Putamen (tissue), 1 donor: ENCODE measurements at regions not wholly inside any gene's neighbourhood (a gene's known extent, or its start where the extent isn't known, plus 50 kb on each side); places are given as distances from the start of the nearest gene placed in this dataset.
"Not testable (repeated sequence)": the region's sequence is repeated elsewhere in the genome, so short reads cannot be mapped to it uniquely, and the experiment has no call there.

Experiments
- DNase-seq: peaks from one replicate; pipeline ENCODE4 v3.0.0-alpha.2; 2016; ENCODE audit warnings: low spot score

GRCh38 chr6:106745824-106746582 lies 116.6 kb downstream of the QRSL1 start:
- no peak for DNase-seq

- DNase-seq: no peak
Observed at GRCh38 chr6:106745197-106745770, 115.9 kb downstream of the QRSL1 start.

DNA sequence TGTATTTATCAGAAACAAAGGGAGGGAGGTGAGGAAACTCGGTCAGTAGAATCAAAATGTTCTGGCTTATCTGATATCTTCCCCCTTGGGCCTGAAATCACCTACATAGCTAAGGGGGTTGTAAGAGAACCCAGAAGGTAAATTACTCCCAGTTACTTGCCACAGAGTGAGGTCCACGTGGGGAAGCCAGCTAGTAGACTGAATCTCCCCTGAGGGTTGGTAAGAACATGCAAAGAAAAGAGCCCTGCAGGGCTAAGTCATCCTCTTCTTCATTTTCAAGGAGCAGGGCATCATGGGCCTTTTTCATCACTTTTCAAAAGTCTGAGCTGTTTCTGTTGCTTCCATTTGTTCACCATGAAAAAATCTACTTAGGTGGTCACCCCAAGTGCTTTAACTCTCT lies 115.4 kb downstream of the QRSL1 start:
- no peak for DNase-seq

DNA sequence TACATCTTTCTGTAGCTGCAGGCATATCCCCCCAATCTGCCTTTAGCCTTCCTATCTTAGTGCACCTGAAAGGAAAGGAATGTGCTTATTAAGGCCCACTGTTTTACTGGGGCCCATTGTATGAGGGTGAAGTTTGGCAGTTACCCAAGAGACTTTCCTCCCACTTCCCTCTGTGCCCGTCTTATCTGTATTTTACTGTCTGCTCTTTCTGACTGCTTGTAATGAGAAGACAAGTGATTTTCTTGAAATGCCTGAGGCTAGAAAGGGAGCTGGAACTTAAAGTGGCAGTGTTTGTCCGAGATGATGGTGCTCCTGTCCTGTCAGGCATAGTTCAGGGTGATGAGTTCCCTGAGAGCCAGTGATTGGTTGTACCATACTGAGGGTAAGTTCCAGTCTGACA lies 114.7 kb downstream of the QRSL1 start:
- not testable (repeated sequence) for DNase-seq

- DNase-seq: no peak
Observed at GRCh38 chr6:106743612-106744011, 114.2 kb downstream of the QRSL1 start.

- no peak for DNase-seq
Observed at GRCh38 chr6:106740287-106740686, 110.9 kb downstream of the QRSL1 start.

- DNase-seq: peak; percentile 16
Observed at GRCh38 chr6:106739387-106739786, 110.0 kb downstream of the QRSL1 start.

- no peak for DNase-seq
Observed at GRCh38 chr6:106736502-106736901, 107.1 kb downstream of the QRSL1 start.

- no peak for DNase-seq
Observed at GRCh38 chr6:106735828-106736227, 106.5 kb downstream of the QRSL1 start.

DNA sequence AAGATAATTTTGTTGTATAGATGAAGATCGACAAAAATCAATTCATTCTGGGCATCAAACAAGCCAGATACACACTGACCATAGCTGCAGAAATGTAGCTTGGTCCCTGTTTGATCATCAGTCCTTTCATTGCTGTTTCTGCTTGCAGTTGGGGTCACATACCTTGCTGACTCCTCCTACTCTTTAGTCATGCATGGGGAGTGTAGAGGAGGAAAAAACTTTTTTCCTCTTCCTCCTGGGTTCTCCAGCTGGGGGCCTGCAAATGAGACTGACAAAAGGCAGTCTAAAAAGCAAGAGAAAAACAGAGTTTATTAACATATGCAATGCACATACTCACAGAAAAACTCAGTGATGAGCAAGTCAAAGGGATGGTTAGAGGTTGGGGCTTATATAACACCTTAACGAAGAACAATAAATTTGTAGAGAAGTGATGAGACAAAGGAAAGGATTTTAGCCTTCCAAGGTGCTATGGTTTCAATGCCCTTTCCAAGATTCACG lies 105.8 kb downstream of the QRSL1 start:
- DNase-seq: no peak

- no peak for DNase-seq
Observed at GRCh38 chr6:106733386-106733785, 104.0 kb downstream of the QRSL1 start.

DNA sequence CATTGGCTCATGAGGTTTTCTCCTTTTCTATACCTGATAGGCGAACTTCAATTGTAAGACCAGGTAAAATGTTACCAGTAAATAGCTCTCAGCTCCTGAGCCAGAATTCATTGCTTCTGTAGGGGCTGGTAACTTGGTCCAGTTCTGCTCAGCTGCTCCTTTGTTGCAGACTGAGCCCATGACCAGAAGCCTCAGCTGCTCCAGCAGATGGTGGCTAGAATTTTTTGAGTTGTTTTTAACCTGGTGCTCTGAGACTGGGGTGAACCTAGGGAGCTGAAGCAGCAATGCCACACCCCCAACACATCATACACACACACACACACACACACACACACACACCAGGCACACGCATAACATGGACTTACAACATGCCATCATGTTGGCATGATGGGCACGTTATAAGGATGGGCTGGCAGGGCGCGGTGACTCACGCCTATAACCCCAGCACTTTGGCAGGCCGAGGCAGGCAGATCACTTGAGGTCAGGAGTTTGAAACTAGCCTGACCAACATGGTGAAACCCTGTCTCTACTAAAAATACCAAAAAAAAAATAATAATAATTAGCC lies 103.1 kb downstream of the QRSL1 start:
- DNase-seq: no peak

- DNase-seq: no peak
Observed at GRCh38 chr6:106731843-106732160, 102.4 kb downstream of the QRSL1 start.

DNA sequence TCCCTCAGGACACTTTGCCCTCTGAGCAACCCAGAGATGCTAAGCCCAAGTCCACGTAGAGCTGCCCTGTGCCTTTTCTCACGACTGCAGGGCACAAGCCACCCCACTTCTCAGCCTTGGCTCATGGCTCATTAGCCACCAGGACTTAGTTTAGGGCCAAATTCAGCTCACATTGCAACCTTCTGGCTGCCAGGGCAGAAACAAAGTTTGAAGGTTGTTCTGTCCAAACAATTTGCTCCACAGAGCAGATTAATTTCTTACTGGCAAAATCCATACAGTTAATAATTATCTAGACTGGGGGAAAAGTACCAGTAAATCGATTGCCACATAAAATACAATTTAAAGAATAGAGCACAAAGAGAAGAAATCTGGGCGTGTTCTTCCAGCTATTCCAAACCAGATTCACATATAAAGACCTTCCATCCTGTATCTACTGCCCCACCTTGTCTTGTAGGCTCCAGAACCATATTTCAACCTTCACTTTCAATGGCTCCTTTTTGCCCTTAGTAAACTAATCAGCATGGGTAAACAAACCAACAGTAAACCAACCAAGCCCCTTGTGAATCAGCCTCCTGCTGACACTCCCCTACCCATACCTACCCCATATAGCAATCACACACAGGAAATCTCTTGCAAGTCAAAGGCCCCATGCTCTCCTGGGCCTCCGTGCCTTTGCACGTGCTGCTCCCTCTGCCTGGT lies 101.9 kb downstream of the QRSL1 start:
- DNase-seq: no peak

GRCh38 chr6:106730718-106731117 lies 101.3 kb downstream of the QRSL1 start:
- no peak for DNase-seq

GRCh38 chr6:106730264-106730663 lies 100.9 kb downstream of the QRSL1 start:
- DNase-seq: no peak

DNA sequence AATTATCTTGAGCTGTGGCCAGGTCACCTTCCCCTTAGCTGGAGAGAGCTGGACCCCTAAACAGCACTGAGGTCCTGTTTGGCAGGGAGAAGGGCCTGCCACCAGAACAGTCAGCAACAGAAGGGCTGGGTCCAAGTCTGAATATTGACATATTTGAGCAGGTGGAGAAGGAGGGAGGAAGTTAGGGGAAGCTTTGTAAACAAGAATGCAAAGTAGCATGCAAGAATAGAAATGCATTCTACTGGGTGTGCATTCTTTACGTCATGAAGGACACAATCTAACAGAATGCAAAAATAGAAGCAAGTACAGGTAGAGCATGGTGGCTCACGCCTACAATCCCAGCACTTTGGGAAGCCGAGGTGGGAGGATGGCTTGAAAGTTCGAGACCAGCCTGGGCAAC lies 100.5 kb downstream of the QRSL1 start:
- no peak for DNase-seq

DNA sequence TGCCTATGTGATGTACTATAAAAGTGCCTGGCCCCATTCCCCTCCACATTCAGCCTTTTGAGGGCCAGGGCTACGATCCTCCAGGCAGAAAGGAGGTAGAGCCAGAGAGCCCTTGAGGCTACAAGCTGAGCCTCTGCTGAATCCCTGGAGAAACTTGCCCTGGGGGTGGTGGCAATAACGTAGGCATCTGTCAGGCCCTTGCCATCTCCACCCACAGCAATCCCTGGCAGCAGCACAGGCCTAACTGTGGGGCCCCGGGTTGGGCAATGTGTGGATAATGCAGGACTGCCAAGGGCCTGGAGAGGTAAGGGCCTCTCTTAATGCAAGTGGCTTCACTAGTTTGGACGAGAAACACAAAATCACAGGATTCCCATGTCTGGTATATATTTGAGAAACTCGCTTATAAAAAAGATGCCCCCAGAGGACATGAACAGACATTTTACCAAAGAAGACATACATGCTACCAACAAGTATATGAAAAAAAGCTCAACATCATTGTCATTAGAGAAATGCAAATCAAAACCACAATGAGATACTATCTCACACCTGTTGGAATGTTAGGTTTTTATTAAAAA lies 99.0 kb downstream of the QRSL1 start:
- DNase-seq: no peak

DNA sequence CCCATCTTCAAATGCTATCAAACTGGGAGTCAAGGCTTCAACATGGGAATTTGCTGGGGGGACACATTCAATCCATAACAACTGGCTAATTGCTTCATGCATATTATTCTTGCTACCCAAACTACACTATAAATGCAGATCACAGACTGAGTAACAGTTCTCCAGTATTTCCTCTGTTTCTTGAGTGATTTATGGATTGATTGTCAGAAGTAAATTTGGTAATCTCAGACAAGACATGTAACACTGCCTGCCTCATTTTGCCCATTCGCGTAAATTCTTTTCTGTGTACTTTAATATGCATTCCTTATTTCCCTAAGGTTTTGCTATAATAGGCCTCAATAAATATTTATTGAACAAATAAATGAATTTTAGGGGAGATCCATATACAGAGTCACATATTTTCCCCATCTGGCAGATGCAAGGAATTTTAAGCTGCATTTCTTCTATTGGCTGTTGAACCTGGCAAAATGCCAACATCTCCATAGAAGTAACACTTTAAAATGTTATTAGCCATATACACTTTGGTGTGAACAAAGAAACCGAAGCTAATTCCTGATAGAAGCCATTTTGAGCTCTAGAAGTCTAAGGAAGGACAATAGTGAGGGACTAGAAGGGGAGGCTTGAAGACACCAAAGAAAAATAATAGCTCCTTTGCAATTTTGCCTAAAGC lies 98.2 kb downstream of the QRSL1 start:
- DNase-seq: no peak

- DNase-seq: no peak
Observed at GRCh38 chr6:106724848-106725247, 95.5 kb downstream of the QRSL1 start.

- no peak for DNase-seq
Observed at GRCh38 chr6:106724337-106724736, 95.0 kb downstream of the QRSL1 start.

GRCh38 chr6:106723419-106723818 lies 94.0 kb downstream of the QRSL1 start:
- not testable (repeated sequence) for DNase-seq
